ENCODE measurements at regions not wholly inside any gene's neighbourhood (a gene's known extent, or its start where the extent isn't known, plus 50 kb on each side); places are given as distances from the start of the nearest gene placed in this dataset.

DNA sequence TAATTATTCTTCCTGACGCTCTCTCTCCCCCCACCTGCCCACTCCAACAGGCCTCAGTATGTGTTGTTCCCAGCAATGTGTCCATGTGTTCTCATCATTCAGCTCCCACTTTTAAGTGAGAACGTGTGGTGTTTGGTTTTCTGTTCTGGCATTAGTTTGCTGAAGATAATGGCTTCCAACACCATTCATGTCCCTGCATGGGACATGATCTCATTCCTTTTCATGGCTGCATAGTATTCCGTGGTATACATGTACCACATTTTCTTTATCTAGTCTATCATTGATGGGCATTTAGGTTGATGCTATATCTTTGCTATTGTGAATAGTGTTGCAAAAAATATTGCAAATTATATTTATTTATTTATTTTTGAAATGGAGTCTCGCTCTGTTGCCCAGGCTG, 258.0 kb downstream of the TFAP2A start:
- H3K4me1 ChIP-seq (ENCODE audit: insufficient read depth, low read length, poor library complexity, severe bottlenecking), result no peaks in the 10 kb centered on the region
- H3K27ac ChIP-seq (ENCODE audit: low read depth, low read length, poor library complexity, severe bottlenecking), result no peak overlapping the region
- H3K4me3 ChIP-seq (ENCODE audit: low read depth, low read length, poor library complexity, severe bottlenecking), result no peak overlapping the region
- intact Hi-C loops (cut with micrococcal nuclease; ENCODE audit: unreplicated experiment), result no loop called here
- H3K9me3 ChIP-seq (ENCODE audit: low read depth, low read length, poor library complexity, severe bottlenecking), result no peaks in the 10 kb centered on the region
- CTCF ChIA-PET, result no interaction called here
- H3K27me3 ChIP-seq (replicated peaks; ENCODE audit: insufficient read depth, low read depth, low read length, poor library complexity), result no peaks in the 10 kb centered on the region
- no peaks in the 10 kb centered on the region for H3K36me3 ChIP-seq (ENCODE audit: insufficient read depth, low read length, poor library complexity, severe bottlenecking)
- no peak for DNase-seq (ENCODE audit: low spot score)
- TF ChIP-seq, protein P1, sequence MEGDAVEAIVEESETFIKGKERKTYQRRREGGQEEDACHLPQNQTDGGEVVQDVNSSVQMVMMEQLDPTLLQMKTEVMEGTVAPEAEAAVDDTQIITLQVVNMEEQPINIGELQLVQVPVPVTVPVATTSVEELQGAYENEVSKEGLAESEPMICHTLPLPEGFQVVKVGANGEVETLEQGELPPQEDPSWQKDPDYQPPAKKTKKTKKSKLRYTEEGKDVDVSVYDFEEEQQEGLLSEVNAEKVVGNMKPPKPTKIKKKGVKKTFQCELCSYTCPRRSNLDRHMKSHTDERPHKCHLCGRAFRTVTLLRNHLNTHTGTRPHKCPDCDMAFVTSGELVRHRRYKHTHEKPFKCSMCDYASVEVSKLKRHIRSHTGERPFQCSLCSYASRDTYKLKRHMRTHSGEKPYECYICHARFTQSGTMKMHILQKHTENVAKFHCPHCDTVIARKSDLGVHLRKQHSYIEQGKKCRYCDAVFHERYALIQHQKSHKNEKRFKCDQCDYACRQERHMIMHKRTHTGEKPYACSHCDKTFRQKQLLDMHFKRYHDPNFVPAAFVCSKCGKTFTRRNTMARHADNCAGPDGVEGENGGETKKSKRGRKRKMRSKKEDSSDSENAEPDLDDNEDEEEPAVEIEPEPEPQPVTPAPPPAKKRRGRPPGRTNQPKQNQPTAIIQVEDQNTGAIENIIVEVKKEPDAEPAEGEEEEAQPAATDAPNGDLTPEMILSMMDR (conservative IDR thresholded peaks at IDR 0.05; ENCODE audit: low read depth, low read length), result no peak
- no peak for TF ChIP-seq EZH2 (IDR thresholded peaks at IDR 0.05; ENCODE audit: borderline replicate concordance, low read depth, low read length, poor library complexity, severe bottlenecking)
- BruUV-seq (replicated peaks), result no TSS peak
- POLR2A ChIA-PET (ENCODE audit: low non-redundant PET), result no interaction called here

DNA sequence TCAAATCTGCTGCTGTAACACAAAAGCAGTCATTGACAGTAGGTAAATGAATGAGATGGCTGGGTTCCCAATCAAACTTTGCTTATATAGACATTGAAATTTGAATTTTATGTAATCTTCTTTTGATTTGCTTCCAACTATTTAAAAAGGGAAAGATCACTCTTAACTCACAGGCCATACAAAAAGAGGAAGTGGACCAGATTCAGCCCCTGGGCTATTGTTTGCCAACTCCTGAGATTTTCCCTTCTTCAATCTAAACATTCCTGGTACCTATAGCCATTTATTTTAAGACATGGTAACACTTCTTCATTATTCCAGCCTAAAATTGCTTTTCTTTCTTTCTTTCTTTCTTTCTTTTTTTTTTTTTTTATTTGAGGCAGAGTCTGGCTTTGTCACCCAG, 260.6 kb downstream of the TFAP2A start:
- no peak for DNase-seq (ENCODE audit: low spot score)
- H3K9me3 ChIP-seq (ENCODE audit: low read depth, low read length, poor library complexity, severe bottlenecking), result no peaks in the 10 kb centered on the region
- H3K27me3 ChIP-seq (replicated peaks; ENCODE audit: insufficient read depth, low read depth, low read length, poor library complexity), result no peaks in the 10 kb centered on the region
- H3K36me3 ChIP-seq (ENCODE audit: insufficient read depth, low read length, poor library complexity, severe bottlenecking), result no peaks in the 10 kb centered on the region
- ChIA-PET POLR2A (ENCODE audit: low non-redundant PET) (no interaction called here), CTCF (no interaction called here)
- H3K4me1 ChIP-seq (ENCODE audit: insufficient read depth, low read length, poor library complexity, severe bottlenecking), result no peaks in the 10 kb centered on the region
- intact Hi-C loops (cut with micrococcal nuclease; ENCODE audit: unreplicated experiment), result no loop called here
- H3K4me3 ChIP-seq (ENCODE audit: low read depth, low read length, poor library complexity, severe bottlenecking), result no peak overlapping the region
- no TSS peak for BruUV-seq (replicated peaks)
- no peak overlapping the region for H3K27ac ChIP-seq (ENCODE audit: low read depth, low read length, poor library complexity, severe bottlenecking)
- no peak for TF ChIP-seq EZH2 (IDR thresholded peaks at IDR 0.05; ENCODE audit: borderline replicate concordance, low read depth, low read length, poor library complexity, severe bottlenecking)
- TF ChIP-seq, protein P1 (conservative IDR thresholded peaks at IDR 0.05; ENCODE audit: low read depth, low read length), result no peak

DNA sequence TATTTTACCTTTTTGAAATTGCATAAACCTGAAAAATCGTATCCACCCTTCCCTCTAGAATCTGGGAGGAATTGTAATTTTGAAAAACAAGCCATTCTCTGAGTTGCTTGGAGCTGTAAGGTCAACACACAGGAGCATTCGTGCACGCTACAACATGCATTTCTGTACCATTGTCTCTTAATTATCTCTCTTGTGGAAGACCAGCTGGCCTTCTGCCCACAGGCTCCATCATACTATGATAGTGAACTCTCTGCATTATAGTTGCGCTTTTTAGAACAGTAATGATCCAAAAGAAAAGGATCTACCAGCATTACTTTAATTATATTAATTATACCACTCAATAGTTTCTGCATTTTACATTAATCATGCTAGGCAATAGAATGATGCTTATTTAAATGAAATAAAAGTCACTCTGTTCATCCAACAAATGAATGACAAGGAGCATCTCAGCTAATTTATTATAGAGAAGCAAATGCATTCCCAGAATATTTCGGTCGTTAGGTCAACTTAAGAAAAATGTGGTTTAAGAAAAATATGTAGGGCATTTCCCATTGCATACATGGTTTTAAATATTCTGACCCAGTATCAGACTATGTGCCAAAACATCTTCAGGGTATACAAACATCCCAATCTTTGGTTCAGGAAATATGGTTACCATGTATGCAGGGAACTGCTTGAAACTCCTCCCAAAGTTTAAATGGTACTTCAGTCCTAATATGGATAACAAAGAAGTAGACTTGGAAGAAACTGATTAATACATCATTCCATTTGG, 263.5 kb downstream of the TFAP2A start:
- ChIA-PET CTCF (no interaction called here), POLR2A (ENCODE audit: low non-redundant PET) (no interaction called here)
- no peak overlapping the region for H3K4me3 ChIP-seq (ENCODE audit: low read depth, low read length, poor library complexity, severe bottlenecking)
- intact Hi-C loops (cut with micrococcal nuclease; ENCODE audit: unreplicated experiment), result no loop called here
- TF ChIP-seq, protein P1 (conservative IDR thresholded peaks at IDR 0.05; ENCODE audit: low read depth, low read length), result no peak
- TF ChIP-seq EZH2 (IDR thresholded peaks at IDR 0.05; ENCODE audit: borderline replicate concordance, low read depth, low read length, poor library complexity, severe bottlenecking), result no peak
- H3K27ac ChIP-seq (ENCODE audit: low read depth, low read length, poor library complexity, severe bottlenecking), result no peak overlapping the region
- DNase-seq (ENCODE audit: low spot score), result no peak
- H3K9me3 ChIP-seq (ENCODE audit: low read depth, low read length, poor library complexity, severe bottlenecking), result no peaks in the 10 kb centered on the region
- no peaks in the 10 kb centered on the region for H3K4me1 ChIP-seq (ENCODE audit: insufficient read depth, low read length, poor library complexity, severe bottlenecking)
- H3K27me3 ChIP-seq (replicated peaks; ENCODE audit: insufficient read depth, low read depth, low read length, poor library complexity), result no peaks in the 10 kb centered on the region
- no peaks in the 10 kb centered on the region for H3K36me3 ChIP-seq (ENCODE audit: insufficient read depth, low read length, poor library complexity, severe bottlenecking)
- no TSS peak for BruUV-seq (replicated peaks)

All from A673 (cell line).